Activated T-cell treated with anti-CD3 and anti-CD28 coated beads for 1 hour (primary cell): ENCODE measurements at regions not wholly inside any gene's neighbourhood (a gene's known extent, or its start where the extent isn't known, plus 50 kb on each side); places are given as distances from the start of the nearest gene placed in this dataset.

Experiments
- DNase-seq: peaks from one replicate; pipeline ENCODE4 v3.0.0-alpha.2; 2020; ENCODE audit warnings: low read depth

- DNase-seq: no peak
Measured at GRCh38 chr16:79444572-79444971, 156.0 kb downstream of the MAF start.

GRCh38 chr16:79439901-79440300 lies 160.6 kb downstream of the MAF start:
- DNase-seq: no peak

GRCh38 chr16:79437764-79438751 lies 162.5 kb downstream of the MAF start:
- DNase-seq: no peak

GRCh38 chr16:79436885-79437284 lies 163.7 kb downstream of the MAF start:
- no peak for DNase-seq

- DNase-seq: no peak
Measured at GRCh38 chr16:79434771-79435170, 165.8 kb downstream of the MAF start.

GRCh38 chr16:79434092-79434491 lies 166.4 kb downstream of the MAF start:
- no peak for DNase-seq

- DNase-seq: no peak
Measured at GRCh38 chr16:79431923-79432322, 168.6 kb downstream of the MAF start.

- no peak for DNase-seq
Measured at GRCh38 chr16:79430191-79430678, 170.3 kb downstream of the MAF start.

- DNase-seq: no peak
Measured at GRCh38 chr16:79429381-79430190, 171.0 kb downstream of the MAF start.

- no peak for DNase-seq
Measured at GRCh38 chr16:79426663-79427062, 173.9 kb downstream of the MAF start.

- DNase-seq: no peak
Measured at GRCh38 chr16:79422064-79422463, 178.5 kb downstream of the MAF start.

GRCh38 chr16:79421126-79421525 lies 179.4 kb downstream of the MAF start:
- DNase-seq: no peak

- DNase-seq: no peak
Measured at GRCh38 chr16:79420493-79420892, 180.0 kb downstream of the MAF start.

- DNase-seq: no peak
Measured at GRCh38 chr16:79419148-79419547, 181.4 kb downstream of the MAF start.

GRCh38 chr16:79417601-79418008 lies 182.9 kb downstream of the MAF start:
- no peak for DNase-seq

- no peak for DNase-seq
Measured at GRCh38 chr16:79415983-79416640, 184.4 kb downstream of the MAF start.

- DNase-seq: no peak
Measured at GRCh38 chr16:79412783-79413225, 187.7 kb downstream of the MAF start.

GRCh38 chr16:79411805-79412204 lies 188.7 kb downstream of the MAF start:
- no peak for DNase-seq

GRCh38 chr16:79411357-79411756 lies 189.2 kb downstream of the MAF start:
- no peak for DNase-seq

GRCh38 chr16:79409978-79410377 lies 190.6 kb downstream of the MAF start:
- DNase-seq: no peak

GRCh38 chr16:79408355-79408754 lies 192.2 kb downstream of the MAF start:
- DNase-seq: no peak

GRCh38 chr16:79407461-79408135 lies 192.9 kb downstream of the MAF start:
- no peak for DNase-seq
